ENCODE measurements at regions not wholly inside any gene's neighbourhood (a gene's known extent, or its start where the extent isn't known, plus 50 kb on each side); places are given as distances from the start of the nearest gene placed in this dataset.

DNA sequence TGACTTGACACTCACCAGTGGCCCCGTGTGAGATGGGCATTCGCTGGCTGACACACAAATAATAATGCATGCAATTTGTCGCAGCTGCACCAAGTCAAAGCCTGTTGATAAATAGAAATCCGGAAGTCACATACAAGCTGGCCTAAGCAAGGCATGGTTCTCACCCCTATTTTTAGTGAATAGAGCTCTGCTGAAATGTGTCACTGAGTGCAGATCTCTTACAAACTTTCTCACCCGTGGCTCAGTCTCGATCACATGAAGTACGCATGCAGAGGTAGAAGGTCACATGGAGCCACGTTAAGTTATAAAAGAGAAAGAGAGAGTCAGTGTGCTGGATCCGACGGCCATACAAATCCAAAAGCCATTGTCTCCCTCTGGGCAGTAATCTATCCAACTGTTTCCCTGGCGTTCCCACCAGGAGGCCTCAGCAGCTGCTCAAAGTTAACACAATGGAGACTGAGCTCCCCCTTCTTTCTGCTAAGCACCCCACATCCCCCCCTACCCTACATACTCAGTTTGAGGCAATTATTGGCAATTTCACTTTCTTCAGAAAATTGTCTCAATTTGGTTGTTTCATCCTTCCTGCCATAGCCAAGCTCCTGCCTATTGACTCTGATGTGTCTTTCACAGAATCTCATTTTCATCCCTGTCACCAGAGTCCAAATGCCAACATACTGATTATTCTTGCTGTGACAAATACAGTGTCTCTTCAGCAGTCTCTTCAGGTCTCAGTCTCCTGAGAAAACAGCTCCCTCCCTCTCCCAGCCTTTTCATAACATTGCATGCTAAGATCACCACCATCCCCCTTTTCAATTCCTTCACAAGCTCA, 473.3 kb upstream of the NRP1 start:
- DNase-seq: no peak

DNA sequence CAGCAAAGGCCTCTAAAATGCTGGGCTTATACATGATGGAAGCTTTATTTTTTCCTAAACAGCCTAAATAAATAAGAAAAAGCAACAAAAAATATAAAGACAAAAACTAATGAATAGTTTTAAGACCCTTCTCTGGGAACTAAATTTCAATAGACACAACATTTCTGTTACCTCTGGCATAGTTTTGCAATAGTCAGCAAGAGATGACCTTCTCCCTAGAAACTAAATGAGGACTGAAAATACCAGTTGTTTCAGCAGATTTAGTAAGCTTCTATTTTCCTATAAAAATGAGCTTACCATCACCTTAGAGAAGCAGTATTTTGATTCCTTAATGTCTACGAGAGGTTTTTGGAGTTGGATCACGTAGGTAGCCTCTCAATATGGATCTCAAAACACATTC, 471.4 kb upstream of the NRP1 start:
- DNase-seq: no peak

DNA sequence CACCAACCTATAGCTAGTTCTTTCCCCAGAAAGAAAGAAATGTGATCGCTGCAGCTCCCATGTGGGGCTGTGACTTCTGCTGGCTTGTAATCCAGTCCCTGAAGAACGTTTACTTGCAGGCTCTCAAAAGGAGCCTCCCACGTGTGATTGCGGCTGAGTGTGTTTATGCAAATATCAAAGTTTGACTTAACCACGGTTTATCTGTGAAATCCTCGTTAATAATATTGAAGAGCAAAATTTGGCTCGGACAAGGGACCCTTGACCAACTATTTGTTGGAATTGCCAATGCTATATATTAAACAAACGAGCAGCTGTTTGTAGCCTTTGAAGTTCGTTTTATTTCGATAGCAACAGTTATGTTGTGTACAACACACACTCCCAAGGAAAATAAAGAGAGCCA, 470.1 kb upstream of the NRP1 start:
- DNase-seq: no peak

GRCh38 chr10:33803248-33803647, 468.8 kb upstream of the NRP1 start:
- no peak for DNase-seq

- no peak for DNase-seq
These were observed 468.1 kb upstream of the NRP1 start for GRCh38 chr10:33802566-33802965.

DNA sequence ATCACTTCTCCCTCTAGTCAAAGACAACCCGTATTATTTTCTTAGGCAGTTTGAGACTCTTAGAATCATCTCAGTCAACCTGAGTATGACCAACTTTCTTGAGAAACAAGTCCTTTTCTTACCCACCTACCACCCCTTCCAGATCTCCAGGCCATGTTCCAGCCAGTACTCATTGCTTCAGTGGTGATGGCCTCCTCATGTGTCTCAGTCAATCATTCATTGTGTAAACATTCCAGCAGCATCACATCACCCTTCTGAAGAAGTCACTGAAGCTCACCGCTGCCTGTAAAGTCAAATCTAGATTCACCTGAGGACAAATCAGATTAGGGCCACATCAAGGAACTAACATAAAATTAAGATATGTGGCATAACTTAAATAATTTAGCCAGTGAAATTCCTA, 467.2 kb upstream of the NRP1 start:
- no peak for DNase-seq

- DNase-seq: no peak
These were observed 466.5 kb upstream of the NRP1 start for GRCh38 chr10:33800986-33801385.

GRCh38 chr10:33800545-33800944, 466.1 kb upstream of the NRP1 start:
- no peak for DNase-seq

DNA sequence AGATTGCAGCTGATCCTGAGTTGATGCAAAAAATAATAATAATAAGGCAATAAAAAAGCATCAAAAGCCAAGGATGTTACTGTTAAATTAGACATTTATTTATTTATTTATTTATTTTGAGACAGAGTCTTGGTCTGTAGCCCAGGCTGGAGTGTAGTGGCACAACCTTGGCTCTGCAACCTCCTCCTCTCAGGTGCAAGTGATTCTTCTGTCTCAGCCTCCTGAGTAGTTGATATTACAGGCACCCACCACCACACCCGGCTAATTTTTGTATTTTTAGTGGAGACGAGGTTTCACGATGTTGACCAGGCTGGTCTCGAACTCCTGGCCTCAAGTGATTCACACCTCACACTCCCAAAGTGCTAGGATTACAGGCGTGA, 465.5 kb upstream of the NRP1 start:
- no peak for DNase-seq

- no peak for DNase-seq
These were observed 464.9 kb upstream of the NRP1 start for GRCh38 chr10:33799281-33799943.

DNA sequence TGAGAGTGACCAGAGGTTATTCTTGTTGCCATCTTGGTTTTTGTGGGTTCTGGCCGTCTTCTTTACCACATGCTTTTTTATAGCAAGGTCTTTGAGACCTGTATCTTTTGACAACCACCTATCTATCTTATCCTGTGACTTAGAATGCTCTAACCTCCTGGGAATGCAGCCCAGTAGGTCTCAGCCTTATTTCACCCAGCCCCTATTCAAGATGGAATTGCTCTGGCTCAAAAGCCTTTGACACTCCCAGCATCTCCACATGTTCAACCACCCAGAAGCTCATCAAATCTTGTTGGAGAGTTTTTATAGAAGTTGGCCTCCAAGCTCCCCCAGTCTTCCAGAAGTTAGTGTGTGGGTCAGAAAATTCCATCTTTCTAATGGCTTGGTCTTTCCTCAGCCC, 464.3 kb upstream of the NRP1 start:
- no peak for DNase-seq

- DNase-seq: no peak
These were observed 462.2 kb upstream of the NRP1 start for GRCh38 chr10:33796680-33797079.

GRCh38 chr10:33795529-33795928, 461.1 kb upstream of the NRP1 start:
- no peak for DNase-seq

DNA sequence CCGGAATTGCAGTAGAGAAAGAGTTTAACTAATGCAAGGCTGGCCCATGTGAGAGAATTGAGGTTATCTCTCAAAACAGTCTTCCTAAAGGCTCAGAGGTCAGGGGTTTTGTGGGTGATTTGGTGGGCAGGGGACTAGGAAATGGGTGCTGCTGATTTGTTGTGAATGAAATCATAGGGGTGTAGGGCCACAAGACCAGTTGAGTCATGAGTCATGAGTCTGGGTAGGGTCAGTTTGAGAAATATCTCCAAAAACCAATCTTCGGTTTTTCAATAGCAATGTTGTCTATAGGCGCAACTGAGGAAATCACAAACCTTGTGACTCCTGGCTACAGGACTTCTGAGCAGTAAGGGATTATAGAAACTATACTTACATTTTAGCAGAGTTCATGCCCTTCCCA, 460.0 kb upstream of the NRP1 start:
- DNase-seq: no peak

- no peak for DNase-seq
These were observed 459.3 kb upstream of the NRP1 start for GRCh38 chr10:33793793-33794192.

- no peak for DNase-seq
These were observed 456.8 kb upstream of the NRP1 start for GRCh38 chr10:33791272-33791660.

DNA sequence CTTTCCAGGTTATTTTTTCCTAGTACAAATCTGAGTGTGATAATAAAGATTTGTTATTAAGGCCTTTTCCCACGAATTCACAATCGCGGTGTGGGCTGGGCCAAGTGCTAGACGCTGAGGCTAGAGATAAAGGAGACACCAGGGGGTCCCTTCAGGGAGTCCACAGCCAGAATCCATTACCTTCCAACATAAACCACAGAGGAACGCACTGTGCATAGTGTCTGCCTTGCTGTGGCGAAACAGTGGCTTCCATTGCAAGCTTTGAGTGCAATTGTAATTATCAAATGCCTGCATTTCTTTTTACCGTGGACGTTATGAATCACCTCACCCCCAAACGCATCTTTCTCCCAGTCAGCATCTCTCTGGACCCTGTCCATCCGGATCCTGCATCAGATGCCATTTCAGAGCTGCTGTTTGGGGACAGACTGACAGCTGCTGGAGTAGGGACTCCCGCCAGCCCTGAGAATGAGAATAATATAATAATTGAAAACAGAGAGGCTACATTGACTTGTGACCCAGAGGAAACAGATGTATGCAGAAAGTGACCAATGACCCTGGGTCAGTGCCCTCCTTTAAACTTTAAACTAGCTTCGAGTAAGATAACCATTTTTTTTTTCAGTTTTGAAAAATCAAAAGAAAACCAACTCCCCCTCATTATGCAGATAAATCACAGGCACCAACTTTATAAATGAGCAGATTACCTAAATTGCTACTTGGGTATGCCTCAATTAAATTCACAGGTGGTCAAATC, 456.2 kb upstream of the NRP1 start:
- no peak for DNase-seq

DNA sequence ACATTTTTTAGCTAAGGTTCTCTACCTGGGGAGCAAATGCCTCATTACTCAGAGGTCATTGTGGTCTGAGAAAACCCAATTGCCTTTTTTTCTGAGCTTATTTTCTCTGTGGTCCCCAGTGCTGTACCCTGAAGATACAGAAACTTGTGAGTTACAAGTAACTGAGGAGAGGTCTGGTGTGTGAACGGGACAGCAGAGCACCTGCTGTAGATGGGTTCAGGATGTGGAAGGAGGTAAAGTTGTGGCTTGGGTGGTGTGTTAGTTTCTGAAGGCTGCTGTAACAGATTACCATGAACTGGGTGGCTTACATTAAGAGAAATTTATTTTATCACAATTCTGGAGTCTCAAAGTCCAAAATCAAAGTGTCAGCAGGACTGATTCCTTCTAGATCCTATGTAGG, 449.1 kb upstream of the NRP1 start:
- DNase-seq: no peak

- no peak for DNase-seq
These were observed 448.6 kb upstream of the NRP1 start for GRCh38 chr10:33783078-33783477.

GRCh38 chr10:33781606-33782395, 447.3 kb upstream of the NRP1 start:
- DNase-seq: no peak

DNA sequence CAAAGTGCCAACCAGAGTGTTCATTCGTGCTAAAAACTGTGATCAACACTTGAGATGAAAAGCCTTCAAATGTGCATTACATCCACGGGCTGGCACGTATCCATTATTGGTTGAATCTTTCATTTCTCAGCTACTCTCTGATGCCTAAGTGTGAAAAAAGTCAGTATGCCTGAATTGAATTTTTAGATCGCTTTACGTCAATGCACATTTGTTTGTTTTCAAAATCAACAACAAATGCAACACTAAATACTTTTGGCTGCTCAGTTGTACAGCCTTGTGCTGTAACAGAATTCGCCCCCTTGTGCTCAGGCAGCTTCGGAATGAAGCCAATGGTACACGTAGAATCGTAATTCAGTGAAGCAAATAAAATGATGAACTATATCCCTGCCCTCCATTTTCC, 446.5 kb upstream of the NRP1 start:
- DNase-seq: no peak

DNA sequence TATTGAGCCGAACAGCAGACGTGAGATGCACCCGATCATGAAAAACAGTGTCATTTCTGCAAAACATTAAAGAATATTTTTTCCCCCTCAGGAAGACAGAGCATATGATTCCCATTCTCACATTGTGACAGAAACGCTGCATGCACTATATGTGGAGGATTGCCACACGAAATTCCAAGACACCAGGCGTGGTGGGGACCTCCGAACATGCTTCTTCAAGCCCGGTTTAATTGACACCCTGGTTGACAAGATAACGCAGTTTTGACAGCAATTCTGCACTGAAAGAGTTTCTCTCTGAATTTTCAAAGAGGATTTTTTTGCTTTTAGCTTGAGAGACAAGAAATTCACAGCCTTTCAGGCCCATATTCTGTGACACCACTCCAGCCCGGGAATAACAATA, 442.8 kb upstream of the NRP1 start:
- no peak for DNase-seq

- no peak for DNase-seq
These were observed 442.1 kb upstream of the NRP1 start for GRCh38 chr10:33776419-33777070.

Measured in activated CD4-positive, alpha-beta T cell treated with anti-CD3 and anti-CD28 coated beads, Interleukin-10, Interleukin-2, amounts not matched to agents 100 ng/mL and 50 ng/mL, durations not matched to agents 16 hours and 8 hours (primary cell).